GM15510 (cell line): ENCODE measurements at regions not wholly inside any gene's neighbourhood (a gene's known extent, or its start where the extent isn't known, plus 50 kb on each side); places are given as distances from the start of the nearest gene placed in this dataset.

Experiments
- POLR2A ChIP-seq: IDR thresholded peaks from 3 replicates; pipeline ENCODE4 v1.6.1; 2011; ENCODE audit warnings: borderline replicate concordance; ENCODE audit not compliant: insufficient read length; ENCODE audit errors: extremely low read depth

- TF ChIP-seq POLR2A, result no peak
These were observed 147.5 kb downstream of the ERMARD start for GRCh38 chr6:169898788-169899480.

DNA sequence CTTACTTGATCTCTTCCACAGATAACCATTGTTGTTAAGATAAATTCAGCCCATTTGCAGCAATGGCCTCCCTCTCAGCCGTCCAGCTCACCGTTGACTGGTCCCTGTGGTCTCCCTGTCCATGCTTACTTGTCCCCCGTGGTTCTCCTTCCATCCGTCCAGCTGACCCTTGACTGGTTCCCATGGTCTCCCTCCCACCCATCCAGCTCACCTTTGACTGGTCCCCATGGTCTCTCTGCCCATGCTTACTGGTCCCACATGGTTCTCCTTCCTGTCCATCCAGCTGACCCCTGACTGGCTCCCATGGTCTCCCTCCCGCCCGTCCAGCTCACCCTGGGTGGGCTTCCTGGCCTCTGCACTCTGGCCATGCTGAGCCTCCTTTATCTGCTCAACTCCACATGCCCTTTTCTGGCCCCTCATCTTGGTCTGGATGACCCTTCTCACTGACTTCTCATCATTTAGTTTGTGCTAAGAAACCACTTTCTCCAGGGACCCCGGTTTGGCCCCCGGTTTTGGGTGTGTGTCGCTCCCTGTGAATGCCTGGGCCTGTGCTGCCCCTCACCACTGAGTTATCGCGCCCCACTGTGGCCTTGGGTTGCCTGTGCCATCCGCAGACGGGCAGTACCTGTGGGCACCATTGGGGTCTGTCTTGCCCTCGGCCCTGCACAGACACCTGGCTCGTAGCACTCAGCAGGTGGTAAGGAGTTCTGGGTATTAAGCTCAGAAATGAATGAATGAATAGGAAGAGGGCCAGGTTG, 146.4 kb downstream of the ERMARD start:
- no peak for TF ChIP-seq POLR2A

DNA sequence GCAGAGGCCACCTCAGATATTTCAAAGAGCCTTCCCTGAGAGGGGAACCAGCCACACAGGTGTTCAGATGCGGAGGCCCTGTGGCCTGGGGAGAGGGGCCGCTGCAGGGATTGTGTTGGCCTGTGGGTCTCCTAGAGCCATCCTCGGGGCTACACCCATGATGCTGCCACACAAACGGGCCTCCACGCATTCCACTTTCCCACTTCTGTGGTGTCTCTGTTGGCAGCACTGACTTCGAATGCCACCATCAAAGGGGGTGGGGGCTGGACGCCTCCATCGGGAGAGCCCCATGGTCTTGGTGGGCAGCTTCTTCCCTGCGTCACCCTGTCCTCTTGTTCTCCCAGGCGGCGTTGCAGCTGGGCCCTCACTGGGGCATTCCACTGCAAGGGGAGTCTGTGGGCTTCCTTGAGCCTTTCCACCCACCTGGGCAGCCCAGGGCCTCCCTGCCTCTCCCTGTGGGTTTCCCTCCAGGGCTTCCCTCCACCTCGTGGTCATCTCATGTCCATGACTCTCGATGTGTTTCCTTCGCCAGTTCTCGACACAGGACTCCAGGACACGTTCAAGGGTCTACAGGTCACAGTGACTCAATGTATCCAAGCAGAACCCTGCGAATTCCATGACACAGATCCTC, 145.5 kb downstream of the ERMARD start:
- TF ChIP-seq POLR2A, result no peak

- no peak for TF ChIP-seq POLR2A
These were observed 144.7 kb downstream of the ERMARD start for GRCh38 chr6:169895926-169896761.

DNA sequence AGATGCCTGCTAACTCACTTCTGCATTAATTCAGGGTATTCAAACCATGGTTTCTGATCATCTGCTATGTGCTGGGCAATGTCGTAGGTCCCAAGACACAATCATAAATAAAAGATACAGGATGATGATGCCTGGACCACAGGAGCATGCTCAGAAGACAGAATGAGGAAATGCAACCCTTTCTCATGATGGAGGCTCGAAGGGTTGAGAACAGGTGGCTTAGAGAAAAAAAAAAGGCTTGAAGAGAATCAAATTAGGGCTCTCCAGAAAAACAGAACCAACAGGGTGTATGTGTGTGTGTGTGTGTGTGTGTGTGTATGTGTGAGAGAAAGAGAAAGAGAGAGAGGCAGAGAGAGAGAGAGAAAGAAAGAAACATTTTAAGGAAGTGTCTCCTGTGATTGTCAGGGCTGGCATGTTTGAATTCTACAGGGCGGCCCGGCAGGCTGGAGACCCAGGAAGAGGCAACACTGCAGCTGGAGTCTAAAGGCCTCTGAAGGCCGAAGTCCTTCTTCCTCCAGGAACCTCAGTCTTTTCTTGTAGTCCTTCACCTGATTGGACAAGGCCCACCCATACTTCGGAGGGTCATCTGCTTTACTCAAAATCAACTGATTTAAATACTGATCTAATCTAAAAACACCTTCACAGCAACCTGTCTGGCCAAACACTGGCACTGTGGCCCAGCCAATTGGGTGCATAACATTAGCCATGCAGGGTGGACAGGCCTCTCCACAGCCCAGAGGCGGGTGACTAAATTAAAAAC, 143.8 kb downstream of the ERMARD start:
- TF ChIP-seq POLR2A, result no peak

DNA sequence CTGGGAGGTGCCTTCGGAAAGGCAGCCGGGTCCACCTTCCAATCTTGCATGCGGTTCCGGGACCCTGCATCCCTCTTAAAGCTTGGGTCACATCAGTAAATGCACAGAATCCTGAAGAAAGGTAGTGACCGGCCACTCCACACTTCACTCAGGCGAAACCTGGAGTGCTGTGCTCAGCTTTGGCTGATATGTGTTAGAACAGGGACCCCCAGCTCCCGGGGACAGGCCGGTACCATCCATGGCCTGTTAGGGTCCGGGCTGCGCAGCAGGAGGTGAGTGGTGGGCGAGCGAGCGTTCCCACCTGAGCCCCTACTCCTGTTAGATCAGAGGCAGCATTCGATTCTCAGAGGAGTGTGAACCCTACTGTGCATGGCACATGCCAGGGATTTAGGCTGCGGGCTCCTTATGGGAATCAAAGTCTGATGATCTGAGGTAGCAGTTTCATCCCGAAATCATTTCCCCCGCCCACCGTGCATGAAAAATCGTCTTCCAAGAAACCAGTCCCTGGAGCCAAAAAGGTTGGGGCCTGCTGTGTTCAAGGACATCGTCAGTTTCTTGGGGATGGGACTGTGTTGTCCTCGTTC, 143.0 kb downstream of the ERMARD start:
- TF ChIP-seq POLR2A, result no peak

DNA sequence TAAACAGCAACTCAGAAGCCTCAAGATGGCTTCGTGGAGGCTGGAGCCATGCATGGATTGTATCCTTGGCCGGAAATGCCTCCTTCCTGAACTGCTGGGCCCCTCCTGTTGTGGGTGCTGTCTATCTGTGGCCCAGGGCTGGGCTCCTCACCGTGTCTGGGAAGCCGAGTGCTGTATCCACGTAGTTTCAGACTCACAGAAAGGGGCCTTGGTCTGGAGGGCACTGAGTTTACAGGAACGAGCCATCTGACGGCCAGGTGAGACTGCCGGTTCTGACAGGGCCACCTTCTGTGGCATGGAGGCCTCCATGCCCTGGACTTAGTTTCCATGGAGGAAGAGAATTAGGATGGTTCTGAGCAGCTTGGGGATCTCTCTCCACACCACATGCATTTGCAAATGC, 142.2 kb downstream of the ERMARD start:
- TF ChIP-seq POLR2A, result no peak

- no peak for TF ChIP-seq POLR2A
These were observed 140.4 kb downstream of the ERMARD start for GRCh38 chr6:169891846-169892245.

DNA sequence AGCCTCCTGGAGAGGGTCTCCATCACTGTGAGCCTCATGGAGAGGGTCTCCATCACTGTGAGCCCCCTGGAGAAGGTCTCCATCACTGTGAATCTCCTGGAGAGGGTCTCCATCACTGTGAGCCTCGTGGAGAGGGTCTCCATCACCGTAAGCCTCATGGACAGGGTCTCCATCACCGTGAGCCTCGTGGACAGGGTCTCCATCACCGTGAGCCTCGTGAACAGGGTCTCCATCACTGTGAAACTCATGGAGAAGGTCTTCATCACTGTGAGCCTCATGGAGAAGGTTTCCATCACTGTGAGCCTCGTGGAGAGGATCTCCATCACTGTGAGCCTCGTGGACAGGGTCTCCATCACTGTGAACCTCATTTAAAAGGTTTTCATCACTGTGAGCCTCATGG, 140.0 kb downstream of the ERMARD start:
- no peak for TF ChIP-seq POLR2A

DNA sequence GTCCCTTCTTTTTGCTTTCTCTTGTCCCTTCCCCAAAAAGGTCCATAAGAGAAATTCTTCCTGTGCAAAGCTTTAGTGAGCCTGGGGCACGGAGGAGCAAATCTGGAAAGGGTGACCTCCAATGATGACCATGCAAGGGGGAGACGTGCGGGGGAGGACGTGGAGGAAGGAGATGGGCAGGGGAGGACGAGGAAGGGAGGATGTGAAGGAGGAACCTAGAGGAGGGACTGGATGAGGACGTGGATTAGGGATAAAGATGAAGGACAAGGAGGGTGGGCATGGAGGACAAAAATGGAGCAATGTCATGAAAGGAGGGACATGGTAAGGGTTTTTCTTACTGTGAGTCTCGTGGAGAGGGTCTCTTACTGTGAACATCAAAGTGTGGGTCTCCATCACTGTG, 139.5 kb downstream of the ERMARD start:
- no peak for TF ChIP-seq POLR2A

DNA sequence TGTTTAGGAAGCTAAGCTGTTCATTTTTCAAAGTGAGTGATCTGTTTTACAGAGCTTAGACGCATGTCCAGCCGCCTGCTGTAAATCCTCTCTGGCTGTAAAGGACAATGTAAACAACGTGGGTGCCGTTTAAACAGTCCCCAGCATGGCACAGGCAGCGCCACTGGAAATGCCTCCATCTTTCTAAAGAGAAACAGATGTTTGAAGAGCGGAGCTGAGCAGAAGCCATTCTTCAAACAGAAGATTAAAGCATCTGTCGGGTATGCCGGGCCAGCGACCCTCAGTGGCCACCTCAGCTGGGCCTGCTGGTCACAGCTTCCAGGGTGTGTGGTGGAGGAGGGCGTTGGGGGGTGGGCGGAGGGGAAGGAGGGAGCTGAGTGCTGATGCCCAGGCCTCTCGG, 138.6 kb downstream of the ERMARD start:
- no peak for TF ChIP-seq POLR2A

DNA sequence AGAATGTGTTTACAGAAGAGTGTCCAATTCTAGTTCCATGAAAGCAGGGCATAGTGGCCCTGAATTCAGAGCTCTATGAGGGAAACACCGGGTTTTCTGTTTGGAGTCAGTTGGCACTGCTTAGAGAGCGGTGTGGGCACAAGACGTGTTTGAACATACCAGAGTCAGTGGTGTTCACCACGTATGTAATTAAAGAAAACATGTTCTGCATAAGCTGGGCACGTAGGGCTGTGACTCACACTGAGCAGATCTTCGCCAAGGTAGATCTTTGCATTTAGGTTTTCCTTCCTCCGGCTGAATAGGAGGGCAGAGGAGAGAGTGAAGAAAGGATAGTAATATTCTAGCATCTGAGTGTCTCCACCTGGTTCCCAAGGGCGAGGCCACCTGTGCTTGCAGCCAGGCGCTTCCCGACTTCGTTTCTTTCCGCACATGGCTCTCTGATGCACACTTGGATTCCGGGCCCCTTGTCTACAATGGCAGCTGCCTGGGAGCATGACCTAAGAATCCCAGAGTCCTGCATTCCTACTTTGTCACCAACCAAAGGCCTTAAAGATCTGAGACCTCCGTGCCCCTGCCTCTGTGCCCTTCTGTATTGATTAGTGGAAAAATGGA, 136.2 kb downstream of the ERMARD start:
- TF ChIP-seq POLR2A, result no peak

- no peak for TF ChIP-seq POLR2A
These were observed 135.3 kb downstream of the ERMARD start for GRCh38 chr6:169886631-169887227.
